Kidney epithelial cell (primary cell): ENCODE measurements at regions not wholly inside any gene's neighbourhood (a gene's known extent, or its start where the extent isn't known, plus 50 kb on each side); places are given as distances from the start of the nearest gene placed in this dataset.

Source experiments
- DNase-seq: peaks from one replicate; pipeline ENCODE4 v3.0.0-alpha.2; 2010; ENCODE audit warnings: low read depth
- H3K27me3 ChIP-seq: 2 replicates; pipeline ENCODE4 v1.6.0; 2011; ENCODE audit warnings: low read length; ENCODE audit not compliant: control insufficient read depth, insufficient read depth
- H3K36me3 ChIP-seq: 2 replicates; pipeline ENCODE4 v1.5.1; 2011; ENCODE audit warnings: low read length; ENCODE audit not compliant: control insufficient read depth, insufficient read depth
- H3K4me3 ChIP-seq: 2 replicates; pipeline ENCODE4 v1.5.1; 2011; ENCODE audit warnings: low read depth, mild to moderate bottlenecking, control low read depth, low read length
- CTCF ChIP-seq: IDR thresholded peaks from 2 replicates; pipeline ENCODE4 v1.5.1; 2011; ENCODE audit warnings: mild to moderate bottlenecking, moderate library complexity, low read length, control low read depth, inconsistent platforms; ENCODE audit not compliant: insufficient read depth, poor library complexity, severe bottlenecking

GRCh38 chr13:31944262-31945160 lies 87.1 kb upstream of the FRY start:
- no peak for TF ChIP-seq CTCF
- H3K4me3 ChIP-seq: no peak overlapping the region
- DNase-seq: no peak
- H3K27me3 ChIP-seq: no peaks in the 10 kb centered on the region
- H3K36me3 ChIP-seq: no peaks in the 10 kb centered on the region

- Histone ChIP-seq H3K36me3 (no peaks in the 10 kb centered on the region), H3K4me3 (peak overlapping the region; percentile 24), H3K27me3 (no peaks in the 10 kb centered on the region)
- peak; percentile 89 for DNase-seq
- no peak for TF ChIP-seq CTCF
Observed at GRCh38 chr13:31945202-31945961, 86.2 kb upstream of the FRY start.

GRCh38 chr13:31946091-31946770 lies 85.3 kb upstream of the FRY start:
- peak overlapping the region; percentile 24 for H3K4me3 ChIP-seq
- DNase-seq: no peak
- TF ChIP-seq CTCF: no peak
- no peaks in the 10 kb centered on the region for H3K27me3 ChIP-seq
- H3K36me3 ChIP-seq: no peaks in the 10 kb centered on the region

DNA sequence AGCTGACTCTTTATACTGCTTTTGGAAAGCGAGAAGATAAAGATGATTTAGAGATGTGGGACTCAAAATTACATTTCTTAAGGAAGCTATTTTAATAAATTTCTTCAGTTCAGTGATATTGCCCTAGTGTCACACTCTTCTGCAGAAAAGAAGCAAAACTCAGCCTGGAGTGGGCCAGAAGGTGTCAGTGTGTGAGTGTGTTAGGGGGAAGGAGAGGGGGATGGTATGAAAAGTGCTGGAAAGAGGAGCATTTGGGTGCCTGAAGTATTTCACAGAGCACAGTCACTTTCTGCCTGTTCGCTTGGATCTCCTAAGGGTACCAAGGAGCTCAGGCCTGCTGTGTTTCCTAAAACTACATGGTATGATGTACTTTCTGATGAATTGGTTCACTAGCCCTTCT lies 84.5 kb upstream of the FRY start:
- DNase-seq: no peak
- Histone ChIP-seq H3K4me3 (no peak overlapping the region), H3K36me3 (no peaks in the 10 kb centered on the region), H3K27me3 (no peaks in the 10 kb centered on the region)
- peak; percentile 35 for TF ChIP-seq CTCF

- DNase-seq: no peak
- H3K4me3 ChIP-seq: no peak overlapping the region
- TF ChIP-seq CTCF: no peak
Observed at GRCh38 chr13:31947506-31947905, 84.1 kb upstream of the FRY start.

More at GRCh38 chr13:31947506-31947905, 84.1 kb upstream of the FRY start:
- Histone ChIP-seq H3K27me3 (no peaks in the 10 kb centered on the region), H3K36me3 (no peaks in the 10 kb centered on the region)
